ENCODE measurements at regions not wholly inside any gene's neighbourhood (a gene's known extent, or its start where the extent isn't known, plus 50 kb on each side); places are given as distances from the start of the nearest gene placed in this dataset.

- no peak for TF ChIP-seq ZNF626 (tag by site-specific recombination; IDR thresholded peaks at IDR 0.05)
- no peak for TF ChIP-seq ZNF48 (tag by site-specific recombination; IDR thresholded peaks at IDR 0.05)
- TF ChIP-seq IKZF3 (tag by site-specific recombination; IDR thresholded peaks at IDR 0.05): no peak
- TF ChIP-seq SCRT1 (tag by site-specific recombination; IDR thresholded peaks at IDR 0.05; ENCODE audit: borderline replicate concordance): no peak
- no peak for TF ChIP-seq ZSCAN30 (tag by site-specific recombination; IDR thresholded peaks at IDR 0.05)
- no peak for TF ChIP-seq ZNF670 (tag by site-specific recombination; IDR thresholded peaks at IDR 0.05; ENCODE audit: low read depth)
- no peak for TF ChIP-seq ZNF114 (tag by site-specific recombination; IDR thresholded peaks at IDR 0.05)
- no peak for TF ChIP-seq BCL11A (tag by site-specific recombination; IDR thresholded peaks at IDR 0.05; ENCODE audit: low read depth)
- TF ChIP-seq ZNF521 (tag by site-specific recombination; IDR thresholded peaks at IDR 0.05): no peak
These were observed 223.6 kb downstream of the NMUR2 start (continued) for GRCh38 chr5:152181461-152181860.

- CTCF ChIA-PET: no interaction called here
- H3K36me3 ChIP-seq (ENCODE audit: control insufficient read depth in 2 of 2, insufficient read depth in 1 of 2, low read length in 2 of 2): no peaks in the 10 kb centered on the region
- no peak for TF ChIP-seq PRDM6 (tag by site-specific recombination; IDR thresholded peaks at IDR 0.05)
- no peak for TF ChIP-seq ZNF645 (tag by site-specific recombination; IDR thresholded peaks at IDR 0.05)
- TF ChIP-seq ZEB2 (tag by site-specific recombination; IDR thresholded peaks at IDR 0.05): no peak
- no peak for TF ChIP-seq ZNF704 (tag by site-specific recombination; IDR thresholded peaks at IDR 0.05)
- no peak for TF ChIP-seq ZNF174 (tag by site-specific recombination; IDR thresholded peaks at IDR 0.05)
- TF ChIP-seq PATZ1 (tag by site-specific recombination; IDR thresholded peaks at IDR 0.05): no peak
- TF ChIP-seq ZNF280D (tag by site-specific recombination; IDR thresholded peaks at IDR 0.05): no peak
- no peak for TF ChIP-seq HOXD13 (CRISPR knock-in tag; IDR thresholded peaks at IDR 0.05; ENCODE audit: borderline replicate concordance)
- TF ChIP-seq ZNF202 (tag by site-specific recombination; IDR thresholded peaks at IDR 0.05; ENCODE audit: borderline replicate concordance): no peak
- no peak for TF ChIP-seq ZNF114 (tag by site-specific recombination; IDR thresholded peaks at IDR 0.05)
These were observed 226.8 kb downstream of the NMUR2 start for GRCh38 chr5:152178350-152178699.

More at GRCh38 chr5:152178350-152178699, 226.8 kb downstream of the NMUR2 start:
- Histone ChIP-seq H3K27ac (ENCODE audit: extremely low read depth, low read depth, low read length) (no peak overlapping the region), H3K4me1 (ENCODE audit: control insufficient read depth, insufficient read depth, low read length) (no peaks in the 10 kb centered on the region), H3K4me3 (ENCODE audit: low read depth, low read length) (no peak overlapping the region), H3K9me3 (ENCODE audit: control insufficient read depth, insufficient read depth, low read depth, low read length) (no peaks in the 10 kb centered on the region)
- POLR2A ChIA-PET: no interaction called here
